GM19395 (cell line): ENCODE measurements at regions not wholly inside any gene's neighbourhood (a gene's known extent, or its start where the extent isn't known, plus 50 kb on each side); places are given as distances from the start of the nearest gene placed in this dataset.
"Not testable (repeated sequence)": the region's sequence is repeated elsewhere in the genome, so short reads cannot be mapped to it uniquely, and the experiment has no call there.

ENCODE experiments used
- ATAC-seq: cut with Tn5 transposase; IDR thresholded peaks from one replicate; pipeline ENCODE4 v1.9.1; 2021; ENCODE audit warnings: mild to moderate bottlenecking, moderate library complexity; ENCODE audit not compliant: unreplicated experiment

GRCh38 chr7:109552017-109552416 is 982.3 kb downstream of the DNAJB9 start:
- ATAC-seq: no peak

GRCh38 chr7:109577265-109577664 is 1007.6 kb downstream of the DNAJB9 start:
- no peak for ATAC-seq

DNA sequence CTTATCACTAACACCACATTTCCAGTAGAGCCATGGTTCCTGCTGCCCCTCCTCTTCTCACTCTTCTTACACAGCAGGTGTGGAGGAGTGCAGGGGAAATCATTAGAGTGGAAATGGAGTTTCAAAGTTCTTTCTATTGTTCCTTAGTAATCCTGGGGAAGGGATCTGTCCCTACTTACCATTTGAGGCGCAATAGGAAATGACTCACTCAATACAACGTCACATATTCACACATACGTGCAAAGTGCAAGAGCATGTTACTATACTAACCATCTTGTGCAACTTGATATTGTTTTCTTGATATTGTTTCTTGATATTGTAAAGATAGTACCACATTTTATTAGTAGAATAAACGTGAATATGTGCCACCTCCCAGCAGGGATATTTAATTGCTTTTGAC is 1010.2 kb downstream of the DNAJB9 start:
- ATAC-seq: no peak

DNA sequence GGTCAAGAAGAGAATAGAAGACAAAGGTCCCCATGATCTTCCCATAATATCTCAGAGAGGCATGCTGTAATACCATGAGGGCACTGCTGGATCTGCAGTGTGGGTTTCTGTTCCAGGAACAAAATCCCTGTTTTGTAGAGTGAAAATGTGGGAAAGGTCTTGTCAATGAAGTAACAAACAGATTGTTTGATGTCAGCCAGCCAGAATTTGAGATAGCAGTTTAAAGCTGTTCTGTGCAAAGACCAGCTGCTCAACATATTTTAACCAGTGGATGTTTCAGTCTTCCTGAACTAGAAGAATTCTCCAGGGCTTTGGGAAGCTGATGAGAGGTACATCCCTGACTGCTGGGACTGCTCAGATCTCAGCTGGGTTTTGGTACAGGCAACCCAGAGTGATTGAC is 1012.5 kb downstream of the DNAJB9 start:
- ATAC-seq: no peak

DNA sequence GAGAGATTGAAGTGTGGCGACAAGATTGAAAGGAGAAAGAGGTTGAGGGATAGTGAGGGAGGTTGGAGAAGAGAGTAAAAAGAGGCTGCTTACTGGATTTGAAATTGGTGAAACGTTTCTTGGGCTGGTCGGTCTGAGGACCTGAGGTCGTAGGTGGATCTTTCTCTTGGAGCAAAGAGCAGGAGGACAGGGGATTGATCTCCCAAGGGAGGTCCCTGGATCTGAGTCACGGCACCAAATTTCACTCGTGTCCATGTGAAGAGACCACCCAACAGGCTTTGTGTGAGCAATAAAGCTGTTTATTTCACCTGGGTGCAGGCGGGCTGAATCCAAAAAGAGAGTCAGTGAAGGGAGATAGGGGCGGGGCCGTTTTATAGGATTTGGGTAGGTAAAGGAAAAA is 1027.3 kb downstream of the DNAJB9 start:
- not testable (repeated sequence) for ATAC-seq

- no peak for ATAC-seq
Observed at GRCh38 chr7:109611656-109612055, 1042.0 kb downstream of the DNAJB9 start.

- no peak for ATAC-seq
Observed at GRCh38 chr7:109616551-109617069, 1046.9 kb downstream of the DNAJB9 start.

- ATAC-seq: no peak
Observed at GRCh38 chr7:109622320-109622719, 1052.6 kb downstream of the DNAJB9 start.

- not testable (repeated sequence) for ATAC-seq
Observed at GRCh38 chr7:109632890-109633289, 1063.2 kb downstream of the DNAJB9 start.

DNA sequence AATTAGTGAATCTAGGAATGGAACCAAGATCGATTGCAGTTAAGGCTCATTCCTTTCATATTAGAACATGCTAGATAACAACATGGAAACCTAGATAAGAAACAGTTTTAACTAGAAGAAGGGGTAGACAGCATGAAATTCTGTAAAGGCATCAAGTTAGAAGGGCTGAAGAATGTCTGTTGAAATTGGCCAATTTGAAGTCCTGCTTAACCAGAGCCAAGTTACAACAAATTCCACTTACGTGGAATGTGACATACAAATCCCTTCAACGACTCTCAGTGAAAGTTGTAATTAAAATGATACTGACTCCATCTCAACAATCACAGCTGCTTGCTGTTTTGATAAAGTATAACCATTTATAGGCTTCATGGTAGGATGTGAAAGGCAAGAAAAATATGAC is 1065.7 kb downstream of the DNAJB9 start:
- ATAC-seq: no peak

DNA sequence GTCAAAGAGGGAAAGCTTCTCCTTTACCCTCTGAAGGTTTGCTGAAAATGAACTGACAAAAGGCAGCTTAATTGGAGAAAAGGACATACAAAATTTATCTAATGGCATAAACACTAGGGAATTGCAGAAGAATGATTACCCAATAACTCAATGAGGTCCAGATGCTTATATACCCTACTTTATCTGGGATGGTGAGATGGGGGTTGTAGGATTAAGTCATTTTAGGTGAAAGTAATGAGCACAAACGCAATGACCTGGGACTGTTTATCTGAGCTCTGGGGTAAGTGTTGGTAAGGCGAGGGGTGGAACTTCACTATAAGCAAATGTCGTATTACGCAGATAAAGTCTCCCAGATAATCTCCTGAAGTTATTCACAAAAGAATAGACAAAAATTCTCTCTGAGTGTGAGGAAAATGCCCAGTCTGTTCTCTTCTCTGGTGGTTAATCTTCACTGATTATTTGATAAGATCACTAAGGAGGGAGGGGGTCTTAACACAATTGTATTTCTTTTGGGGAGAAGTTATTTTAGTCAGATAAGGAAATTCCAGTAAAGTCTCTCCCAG is 1067.8 kb downstream of the DNAJB9 start:
- ATAC-seq: no peak

GRCh38 chr7:109638321-109638720 is 1068.6 kb downstream of the DNAJB9 start:
- ATAC-seq: no peak

GRCh38 chr7:109639561-109639960 is 1069.9 kb downstream of the DNAJB9 start:
- ATAC-seq: no peak

DNA sequence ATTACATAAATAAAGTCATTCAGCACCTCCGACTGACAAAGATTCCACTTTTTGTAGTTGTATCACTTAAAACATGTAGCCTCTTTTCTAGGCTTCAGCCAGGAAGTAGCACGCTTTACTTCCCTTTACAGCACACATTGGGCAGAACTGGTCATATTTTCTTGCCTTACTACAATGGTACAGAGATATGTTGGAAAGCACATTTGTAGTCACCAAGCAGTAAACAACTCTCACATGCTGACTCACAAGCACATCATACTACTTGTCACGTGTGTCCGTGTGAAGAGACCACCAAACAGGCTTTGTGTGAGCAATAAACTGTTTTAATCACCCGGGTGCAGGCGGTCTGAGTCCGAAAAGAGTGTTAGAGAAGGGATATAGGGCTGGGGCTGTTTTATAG is 1071.8 kb downstream of the DNAJB9 start:
- no peak for ATAC-seq

DNA sequence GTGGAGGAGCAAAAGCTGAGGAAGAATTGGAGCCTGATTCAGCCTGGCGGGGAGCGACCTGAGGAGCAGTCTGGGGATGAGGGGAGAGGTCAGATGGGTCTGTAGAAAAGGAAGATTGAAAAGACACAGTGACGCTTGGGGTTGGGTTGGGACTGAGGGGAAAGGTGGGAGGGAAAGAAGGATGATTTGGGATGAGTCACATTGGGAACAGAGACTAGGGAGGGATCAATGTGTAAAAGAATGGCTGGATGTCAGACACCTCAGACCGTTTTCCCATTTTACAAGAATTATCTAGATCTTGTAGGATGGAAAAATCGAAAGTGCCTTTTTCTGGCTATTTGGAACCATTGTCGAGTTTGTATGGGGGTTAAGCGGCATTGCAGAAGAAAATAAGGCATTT is 1076.5 kb downstream of the DNAJB9 start:
- ATAC-seq: no peak

DNA sequence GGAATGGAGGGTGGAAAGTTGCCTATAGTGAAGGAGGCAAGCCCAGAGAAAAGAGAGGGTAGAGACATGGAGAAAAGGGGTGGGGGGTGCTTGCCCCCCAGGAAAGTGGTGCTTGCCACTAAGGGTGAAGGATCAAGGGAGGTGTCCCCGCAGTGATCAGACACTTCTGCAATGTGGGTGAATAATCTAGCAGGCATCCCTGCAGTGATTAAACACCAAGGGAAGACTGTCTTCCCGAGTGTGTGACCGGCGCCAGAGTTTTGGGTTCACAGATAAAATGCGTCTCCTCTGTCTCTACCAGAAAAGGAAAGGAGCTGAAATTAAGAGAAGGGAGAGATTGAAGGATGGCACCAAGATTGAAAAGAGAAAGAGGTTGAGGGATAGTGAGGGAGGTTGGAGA is 1076.9 kb downstream of the DNAJB9 start:
- not testable (repeated sequence) for ATAC-seq

DNA sequence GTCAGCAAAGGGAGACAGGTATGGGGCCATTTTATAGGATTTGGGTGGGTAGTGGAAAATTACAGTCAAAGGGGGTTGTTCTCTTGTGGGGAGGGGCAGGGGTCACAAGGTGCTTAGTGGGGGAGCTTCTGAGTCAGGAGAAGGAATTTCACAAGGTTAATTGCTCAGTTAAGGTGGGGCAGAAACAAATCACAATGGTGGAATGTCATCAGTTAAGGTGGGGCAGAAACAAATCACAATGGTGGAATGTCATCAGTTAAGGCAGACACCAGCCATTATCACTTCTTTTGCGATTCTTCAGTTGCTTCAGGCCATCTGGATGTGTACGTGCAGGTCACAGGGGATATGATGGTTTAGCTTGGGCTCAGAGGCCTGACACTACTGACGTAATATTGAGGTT is 1077.6 kb downstream of the DNAJB9 start:
- ATAC-seq: not testable (repeated sequence)

DNA sequence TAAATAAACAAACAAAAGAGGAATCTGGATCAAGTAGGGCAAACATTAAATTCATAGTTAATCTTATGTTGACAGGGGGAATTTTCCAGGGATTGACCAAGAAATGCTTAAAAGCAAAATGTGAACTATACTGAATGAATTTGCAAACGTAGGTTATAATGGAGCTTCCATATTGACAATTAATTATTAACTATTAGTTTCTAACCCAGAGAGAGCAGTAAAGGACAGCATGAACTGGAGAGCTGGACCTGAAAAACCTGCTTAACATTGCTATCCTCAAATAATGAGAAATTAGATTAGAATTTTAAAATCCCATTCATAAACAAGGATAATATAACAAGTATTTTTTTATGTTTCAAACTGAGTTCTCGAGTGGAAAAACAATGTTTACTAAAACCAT is 1089.6 kb downstream of the DNAJB9 start:
- ATAC-seq: no peak

DNA sequence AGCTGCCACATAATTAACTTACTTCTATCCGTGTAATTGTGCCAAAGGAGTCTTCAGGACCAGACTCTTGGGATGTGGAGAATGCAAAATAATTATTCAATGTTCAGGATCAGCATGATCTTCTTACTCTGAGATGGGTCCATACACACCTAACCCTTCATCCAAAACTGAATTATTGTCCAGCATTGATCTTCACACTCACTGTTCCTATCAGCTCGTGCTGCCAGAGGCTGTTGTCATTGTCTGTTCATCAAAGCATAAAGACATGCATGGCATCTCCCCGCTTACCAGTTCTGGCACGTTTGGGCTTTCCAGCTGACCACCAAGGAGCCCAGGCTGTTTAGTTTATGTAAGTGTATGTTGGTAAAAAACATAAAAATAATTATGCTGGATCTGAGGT is 1090.7 kb downstream of the DNAJB9 start:
- ATAC-seq: no peak

- no peak for ATAC-seq
Observed at GRCh38 chr7:109663806-109664205, 1094.1 kb downstream of the DNAJB9 start.

DNA sequence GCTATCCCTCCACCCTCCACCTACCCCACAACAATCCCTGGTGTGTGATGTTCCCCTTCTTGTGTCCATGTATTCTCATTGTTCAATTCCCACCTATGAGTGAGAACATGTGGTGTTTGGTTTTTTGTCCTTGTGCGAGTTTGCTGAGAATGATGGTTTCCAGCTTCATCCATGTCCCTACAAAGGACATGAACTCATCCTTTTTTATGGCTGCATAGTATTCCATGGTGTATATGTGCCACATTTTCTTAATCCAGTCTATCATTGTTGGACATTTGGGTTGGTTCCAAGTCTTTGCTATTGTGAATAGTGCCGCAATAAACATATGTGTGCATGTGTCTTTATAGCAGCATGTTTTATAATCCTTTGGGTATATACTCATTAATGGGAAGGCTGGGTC is 1117.6 kb downstream of the DNAJB9 start:
- not testable (repeated sequence) for ATAC-seq

GRCh38 chr7:109692613-109693012 is 1122.9 kb downstream of the DNAJB9 start:
- ATAC-seq: not testable (repeated sequence)
